ENCODE measurements at regions not wholly inside any gene's neighbourhood (a gene's known extent, or its start where the extent isn't known, plus 50 kb on each side); places are given as distances from the start of the nearest gene placed in this dataset.

DNA sequence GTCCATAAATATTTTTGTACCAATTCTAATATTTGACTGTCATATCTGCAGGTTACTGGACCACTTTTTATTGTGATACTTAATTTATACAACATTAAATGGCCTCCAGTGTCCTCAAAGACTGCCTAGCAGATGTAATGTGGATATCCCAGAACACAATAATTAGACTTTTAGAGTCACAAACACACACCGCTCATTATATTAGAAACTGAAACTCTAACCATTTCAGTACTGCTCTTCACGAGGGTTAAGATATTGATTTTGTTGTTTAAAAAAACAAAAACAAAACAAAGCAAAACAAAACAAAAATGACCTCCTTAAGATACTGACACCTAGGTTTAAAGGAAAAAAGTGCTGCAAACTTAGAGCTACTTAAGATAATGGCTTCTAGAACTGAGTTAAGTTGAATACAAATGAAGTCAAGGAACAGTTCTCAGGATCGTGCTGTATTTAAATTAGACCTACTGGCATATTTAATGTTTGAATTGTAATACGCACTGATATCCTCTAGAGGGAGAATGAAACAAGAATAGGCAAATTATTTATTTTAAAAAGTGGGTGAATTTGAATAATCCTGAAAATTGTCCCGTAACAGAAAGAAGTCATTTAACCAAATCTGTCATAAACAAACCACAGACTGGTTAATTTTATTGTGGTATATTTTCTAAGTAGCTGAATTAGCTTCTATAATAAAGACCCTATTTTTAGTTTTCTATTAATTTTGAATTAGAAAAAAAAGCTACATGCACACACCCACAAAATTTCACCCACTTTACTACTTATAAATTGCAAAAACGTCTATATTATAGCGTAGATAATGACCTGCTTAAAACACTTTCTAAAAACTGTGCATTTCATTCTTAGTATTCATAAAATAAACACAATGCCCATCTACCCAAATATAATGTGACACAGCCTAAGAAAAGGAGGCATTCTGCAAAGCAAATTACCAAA is 395.2 kb upstream of the DCN start:
- TF ChIP-seq, protein P1, sequence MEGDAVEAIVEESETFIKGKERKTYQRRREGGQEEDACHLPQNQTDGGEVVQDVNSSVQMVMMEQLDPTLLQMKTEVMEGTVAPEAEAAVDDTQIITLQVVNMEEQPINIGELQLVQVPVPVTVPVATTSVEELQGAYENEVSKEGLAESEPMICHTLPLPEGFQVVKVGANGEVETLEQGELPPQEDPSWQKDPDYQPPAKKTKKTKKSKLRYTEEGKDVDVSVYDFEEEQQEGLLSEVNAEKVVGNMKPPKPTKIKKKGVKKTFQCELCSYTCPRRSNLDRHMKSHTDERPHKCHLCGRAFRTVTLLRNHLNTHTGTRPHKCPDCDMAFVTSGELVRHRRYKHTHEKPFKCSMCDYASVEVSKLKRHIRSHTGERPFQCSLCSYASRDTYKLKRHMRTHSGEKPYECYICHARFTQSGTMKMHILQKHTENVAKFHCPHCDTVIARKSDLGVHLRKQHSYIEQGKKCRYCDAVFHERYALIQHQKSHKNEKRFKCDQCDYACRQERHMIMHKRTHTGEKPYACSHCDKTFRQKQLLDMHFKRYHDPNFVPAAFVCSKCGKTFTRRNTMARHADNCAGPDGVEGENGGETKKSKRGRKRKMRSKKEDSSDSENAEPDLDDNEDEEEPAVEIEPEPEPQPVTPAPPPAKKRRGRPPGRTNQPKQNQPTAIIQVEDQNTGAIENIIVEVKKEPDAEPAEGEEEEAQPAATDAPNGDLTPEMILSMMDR (IDR thresholded peaks at IDR 0.05; ENCODE audit: extremely low read depth, missing control alignments), result no peak
- DNase-seq (ENCODE audit: low spot score), result peak; percentile 29

DNA sequence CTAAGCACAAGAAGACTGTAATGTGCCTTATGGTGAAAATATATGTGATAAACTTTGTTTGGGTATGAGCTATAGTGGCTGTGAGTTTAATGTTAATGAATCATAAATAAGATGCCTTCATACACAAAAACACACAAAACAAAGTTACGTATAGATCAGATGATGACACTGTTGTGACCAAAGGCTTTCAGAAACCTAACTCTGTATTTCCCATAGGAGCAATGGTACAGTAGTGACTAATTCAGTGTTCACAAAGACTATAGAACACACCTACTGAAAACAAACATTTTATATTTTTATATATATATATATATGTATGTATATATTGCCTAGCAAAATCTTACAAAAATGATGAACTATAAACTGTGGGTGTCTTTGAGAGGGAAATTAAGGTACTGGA is 393.8 kb upstream of the DCN start:
- TF ChIP-seq, protein P1 (IDR thresholded peaks at IDR 0.05; ENCODE audit: extremely low read depth, missing control alignments), result no peak
- no peak for DNase-seq (ENCODE audit: low spot score)

DNA sequence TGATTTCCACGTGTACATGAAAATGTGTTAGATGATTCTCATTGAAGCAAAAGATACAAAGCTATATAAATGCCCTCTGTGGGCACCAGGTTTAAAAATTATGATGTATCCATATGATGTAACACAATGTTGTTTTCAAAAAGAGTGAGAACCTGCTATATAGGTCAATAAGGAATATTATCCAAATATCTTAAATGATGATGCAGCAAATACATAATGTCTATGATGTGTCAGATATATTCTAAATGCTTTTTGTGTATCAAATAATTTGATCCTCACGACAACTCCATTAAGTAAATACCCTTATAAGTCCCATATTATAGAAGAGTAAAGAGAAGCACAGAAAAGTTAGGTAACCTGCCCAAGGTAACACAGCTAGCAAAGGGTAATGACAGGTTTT is 393.0 kb upstream of the DCN start:
- DNase-seq (ENCODE audit: low spot score), result no peak
- TF ChIP-seq, protein P1 (IDR thresholded peaks at IDR 0.05; ENCODE audit: extremely low read depth, missing control alignments), result no peak

DNA sequence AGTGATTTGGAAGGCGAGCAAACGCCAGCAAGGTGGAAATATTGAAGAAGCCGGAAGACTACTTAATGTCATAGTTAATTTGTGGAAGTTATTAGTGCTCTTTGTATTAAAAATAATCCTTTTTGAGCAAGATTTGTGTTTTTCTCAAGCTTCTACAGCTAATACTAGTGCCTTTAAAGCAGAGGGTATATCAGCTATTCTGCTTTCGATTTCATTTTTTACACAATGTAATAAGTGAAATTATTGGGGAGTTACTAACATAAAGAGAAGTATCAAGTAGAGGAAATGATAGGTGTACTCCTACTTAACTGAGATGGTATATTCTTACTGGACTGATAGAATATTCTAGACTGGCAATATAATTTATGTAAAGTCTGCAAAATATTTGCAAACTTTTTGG is 392.4 kb upstream of the DCN start:
- TF ChIP-seq, protein P1 (IDR thresholded peaks at IDR 0.05; ENCODE audit: extremely low read depth, missing control alignments), result no peak
- DNase-seq (ENCODE audit: low spot score), result no peak

DNA sequence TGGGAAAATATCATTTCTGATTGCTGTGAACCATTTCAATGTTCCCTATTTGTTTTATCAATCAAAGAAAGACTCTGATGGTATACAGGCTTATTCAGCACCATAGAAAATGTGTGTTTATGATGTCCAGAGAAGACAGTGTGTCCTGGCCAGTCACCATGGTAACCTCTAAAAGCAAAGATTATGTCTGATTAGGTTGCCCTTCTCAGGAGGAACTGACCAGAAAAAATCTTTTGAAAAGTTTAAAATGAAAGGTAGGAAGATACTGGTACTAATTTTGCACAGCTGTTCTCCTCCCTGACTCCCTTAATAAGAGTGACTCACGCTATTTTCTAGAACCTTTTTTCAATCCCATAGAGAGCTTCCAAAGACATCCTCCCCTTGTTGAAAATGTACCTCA is 391.8 kb upstream of the DCN start:
- DNase-seq (ENCODE audit: low spot score), result no peak
- TF ChIP-seq, protein P1 (IDR thresholded peaks at IDR 0.05; ENCODE audit: extremely low read depth, missing control alignments), result no peak

DNA sequence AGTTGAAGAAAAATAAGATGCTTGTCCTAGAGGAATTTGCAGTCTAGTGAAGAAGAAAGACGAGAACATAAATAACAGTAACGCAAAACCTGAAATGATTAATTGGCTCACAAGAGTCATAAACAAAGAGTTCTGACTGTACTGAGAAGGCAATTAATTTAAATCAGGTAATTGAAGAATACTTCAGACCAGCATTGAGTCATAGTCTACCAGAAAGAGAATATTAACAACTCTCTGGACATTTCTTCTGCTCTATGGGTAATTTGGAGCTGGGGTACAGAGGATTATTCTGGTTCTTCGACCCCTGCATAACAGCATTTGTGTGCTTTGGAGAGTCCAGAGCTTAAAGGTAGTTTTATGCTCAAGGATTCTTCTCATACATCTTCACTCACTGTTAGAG is 390.3 kb upstream of the DCN start:
- DNase-seq (ENCODE audit: low spot score), result no peak
- TF ChIP-seq, protein P1 (IDR thresholded peaks at IDR 0.05; ENCODE audit: extremely low read depth, missing control alignments), result no peak

- DNase-seq (ENCODE audit: low spot score), result no peak
- TF ChIP-seq, protein P1 (IDR thresholded peaks at IDR 0.05; ENCODE audit: extremely low read depth, missing control alignments), result no peak
Measured at GRCh38 chr12:91567100-91567485, 384.5 kb upstream of the DCN start.
